ENCODE measurements at regions not wholly inside any gene's neighbourhood (a gene's known extent, or its start where the extent isn't known, plus 50 kb on each side); places are given as distances from the start of the nearest gene placed in this dataset.

- no peak overlapping the region for H3K27ac ChIP-seq (ENCODE audit: insufficient read depth, low read length, poor library complexity, severe bottlenecking)
- no peaks in the 10 kb centered on the region for H3K36me3 Mint-ChIP-seq
- H3K4me3 ChIP-seq (ENCODE audit: low read depth, low read length) = no peak overlapping the region
- H3K36me3 ChIP-seq (ENCODE audit: control insufficient read depth, insufficient read depth, low read length) = no peaks in the 10 kb centered on the region
- no peaks in the 10 kb centered on the region for H3K27me3 ChIP-seq (ENCODE audit: control insufficient read depth, insufficient read depth, low read length)
- H3K4me1 ChIP-seq (ENCODE audit: control insufficient read depth, insufficient read depth, low read length, poor library complexity, severe bottlenecking) = no peaks in the 10 kb centered on the region
- ATAC-seq (ENCODE audit: low read depth in 2 of 2) (no peak), DNase-seq (no peak)
- H3K4me1 Mint-ChIP-seq = no peaks in the 10 kb centered on the region
- H3K27ac Mint-ChIP-seq = no peak overlapping the region
- H3K27me3 Mint-ChIP-seq = peaks cover 20% of the 10 kb centered on the region
- no peak overlapping the region for H3K4me3 Mint-ChIP-seq
- H3K9me3 ChIP-seq (ENCODE audit: control insufficient read depth in 2 of 2, low read length in 2 of 2) = no peaks in the 10 kb centered on the region
- H3K9me3 Mint-ChIP-seq = peaks cover 0 to 8% (median 0%) of the 10 kb centered on the region in 7 donors
Measured at GRCh38 chr9:88818495-88819201, 172.6 kb upstream of the S1PR3 start.

GRCh38 chr9:88819476-88819875, 171.8 kb upstream of the S1PR3 start:
- H3K4me1 Mint-ChIP-seq = no peaks in the 10 kb centered on the region
- ATAC-seq (ENCODE audit: low read depth in 2 of 2) = no peak
- Histone ChIP-seq H3K4me1 (ENCODE audit: control insufficient read depth, insufficient read depth, low read length, poor library complexity, severe bottlenecking) (no peaks in the 10 kb centered on the region), H3K36me3 (ENCODE audit: control insufficient read depth, insufficient read depth, low read length) (no peaks in the 10 kb centered on the region), H3K27me3 (ENCODE audit: control insufficient read depth, insufficient read depth, low read length) (no peaks in the 10 kb centered on the region), H3K9me3 (ENCODE audit: control insufficient read depth in 2 of 2, low read length in 2 of 2) (no peaks in the 10 kb centered on the region), H3K4me3 (ENCODE audit: low read depth, low read length) (no peak overlapping the region), H3K27ac (ENCODE audit: insufficient read depth, low read length, poor library complexity, severe bottlenecking) (no peak overlapping the region)
- H3K27ac Mint-ChIP-seq = no peak overlapping the region
- no peak for DNase-seq
- H3K9me3 Mint-ChIP-seq = peaks cover 0 to 8% (median 0%) of the 10 kb centered on the region in 7 donors
- no peak overlapping the region for H3K4me3 Mint-ChIP-seq
- peaks cover 29% of the 10 kb centered on the region for H3K27me3 Mint-ChIP-seq
- H3K36me3 Mint-ChIP-seq = no peaks in the 10 kb centered on the region

- ATAC-seq (ENCODE audit: low read depth in 2 of 2) = no peak
Measured at GRCh38 chr9:88820055-88820454, 171.2 kb upstream of the S1PR3 start.

GRCh38 chr9:88821033-88821745, 170.1 kb upstream of the S1PR3 start:
- no peak for DNase-seq
- H3K9me3 ChIP-seq (ENCODE audit: control insufficient read depth in 2 of 2, low read length in 2 of 2) = no peaks in the 10 kb centered on the region
- H3K4me3 ChIP-seq (ENCODE audit: low read depth, low read length) = no peak overlapping the region
- Mint-ChIP-seq H3K27ac (no peak overlapping the region), H3K9me3 (peaks cover 0 to 8% (median 0%) of the 10 kb centered on the region in 7 donors), H3K4me3 (no peak overlapping the region), H3K4me1 (no peaks in the 10 kb centered on the region), H3K36me3 (no peaks in the 10 kb centered on the region), H3K27me3 (peaks cover 34% of the 10 kb centered on the region)
- H3K27me3 ChIP-seq (ENCODE audit: control insufficient read depth, insufficient read depth, low read length) = peaks cover 3% of the 10 kb centered on the region
- no peaks in the 10 kb centered on the region for H3K4me1 ChIP-seq (ENCODE audit: control insufficient read depth, insufficient read depth, low read length, poor library complexity, severe bottlenecking)
- no peaks in the 10 kb centered on the region for H3K36me3 ChIP-seq (ENCODE audit: control insufficient read depth, insufficient read depth, low read length)
- H3K27ac ChIP-seq (ENCODE audit: insufficient read depth, low read length, poor library complexity, severe bottlenecking) = no peak overlapping the region
- ATAC-seq (ENCODE audit: low read depth in 2 of 2) = no peak

More at GRCh38 chr9:88820055-88820454, 171.2 kb upstream of the S1PR3 start:
- Histone ChIP-seq H3K27me3 (ENCODE audit: control insufficient read depth, insufficient read depth, low read length) (no peaks in the 10 kb centered on the region), H3K36me3 (ENCODE audit: control insufficient read depth, insufficient read depth, low read length) (no peaks in the 10 kb centered on the region), H3K27ac (ENCODE audit: insufficient read depth, low read length, poor library complexity, severe bottlenecking) (no peak overlapping the region), H3K4me3 (ENCODE audit: low read depth, low read length) (no peak overlapping the region), H3K4me1 (ENCODE audit: control insufficient read depth, insufficient read depth, low read length, poor library complexity, severe bottlenecking) (no peaks in the 10 kb centered on the region), H3K9me3 (ENCODE audit: control insufficient read depth in 2 of 2, low read length in 2 of 2) (no peaks in the 10 kb centered on the region)
- Mint-ChIP-seq H3K9me3 (peaks cover 0 to 8% (median 0%) of the 10 kb centered on the region in 7 donors), H3K36me3 (no peaks in the 10 kb centered on the region), H3K27ac (no peak overlapping the region), H3K27me3 (peaks cover 32% of the 10 kb centered on the region), H3K4me1 (no peaks in the 10 kb centered on the region), H3K4me3 (no peak overlapping the region)
- no peak for DNase-seq

- DNase-seq (no peak), ATAC-seq (ENCODE audit: low read depth in 2 of 2) (no peak)
- H3K4me1 Mint-ChIP-seq = no peaks in the 10 kb centered on the region
- H3K9me3 Mint-ChIP-seq = peaks cover 0 to 8% (median 0%) of the 10 kb centered on the region in 7 donors
- no peaks in the 10 kb centered on the region for H3K4me1 ChIP-seq (ENCODE audit: control insufficient read depth, insufficient read depth, low read length, poor library complexity, severe bottlenecking)
- H3K27ac Mint-ChIP-seq = no peak overlapping the region
- no peak overlapping the region for H3K27ac ChIP-seq (ENCODE audit: insufficient read depth, low read length, poor library complexity, severe bottlenecking)
- H3K4me3 Mint-ChIP-seq = no peak overlapping the region
- peaks cover 7% of the 10 kb centered on the region for H3K27me3 ChIP-seq (ENCODE audit: control insufficient read depth, insufficient read depth, low read length)
- H3K36me3 ChIP-seq (ENCODE audit: control insufficient read depth, insufficient read depth, low read length) = no peaks in the 10 kb centered on the region
- H3K4me3 ChIP-seq (ENCODE audit: low read depth, low read length) = no peak overlapping the region
- H3K27me3 Mint-ChIP-seq = peaks cover 34% of the 10 kb centered on the region
- no peaks in the 10 kb centered on the region for H3K36me3 Mint-ChIP-seq
- H3K9me3 ChIP-seq (ENCODE audit: control insufficient read depth in 2 of 2, low read length in 2 of 2) = no peaks in the 10 kb centered on the region
Measured at GRCh38 chr9:88821746-88822106, 169.5 kb upstream of the S1PR3 start.

- no peaks in the 10 kb centered on the region for H3K9me3 ChIP-seq (ENCODE audit: control insufficient read depth in 2 of 2, low read length in 2 of 2)
- Mint-ChIP-seq H3K4me1 (no peaks in the 10 kb centered on the region), H3K9me3 (peaks cover 0 to 8% (median 0%) of the 10 kb centered on the region in 7 donors), H3K27me3 (peaks cover 58% of the 10 kb centered on the region), H3K27ac (no peak overlapping the region), H3K4me3 (no peak overlapping the region), H3K36me3 (no peaks in the 10 kb centered on the region)
- no peak for ATAC-seq (ENCODE audit: low read depth in 2 of 2)
- peaks cover 19% of the 10 kb centered on the region for H3K27me3 ChIP-seq (ENCODE audit: control insufficient read depth, insufficient read depth, low read length)
- H3K27ac ChIP-seq (ENCODE audit: insufficient read depth, low read length, poor library complexity, severe bottlenecking) = no peak overlapping the region
- no peaks in the 10 kb centered on the region for H3K4me1 ChIP-seq (ENCODE audit: control insufficient read depth, insufficient read depth, low read length, poor library complexity, severe bottlenecking)
- no peak overlapping the region for H3K4me3 ChIP-seq (ENCODE audit: low read depth, low read length)
- H3K36me3 ChIP-seq (ENCODE audit: control insufficient read depth, insufficient read depth, low read length) = no peaks in the 10 kb centered on the region
- no peak for DNase-seq
Measured at GRCh38 chr9:88824711-88825110, 166.6 kb upstream of the S1PR3 start.

GRCh38 chr9:88826181-88826580, 165.1 kb upstream of the S1PR3 start:
- Histone ChIP-seq H3K4me3 (ENCODE audit: low read depth, low read length) (no peak overlapping the region), H3K4me1 (ENCODE audit: control insufficient read depth, insufficient read depth, low read length, poor library complexity, severe bottlenecking) (no peaks in the 10 kb centered on the region), H3K27me3 (ENCODE audit: control insufficient read depth, insufficient read depth, low read length) (peaks cover 27% of the 10 kb centered on the region), H3K36me3 (ENCODE audit: control insufficient read depth, insufficient read depth, low read length) (no peaks in the 10 kb centered on the region), H3K27ac (ENCODE audit: insufficient read depth, low read length, poor library complexity, severe bottlenecking) (no peak overlapping the region), H3K9me3 (ENCODE audit: control insufficient read depth in 2 of 2, low read length in 2 of 2) (no peaks in the 10 kb centered on the region)
- no peak overlapping the region for H3K27ac Mint-ChIP-seq
- no peaks in the 10 kb centered on the region for H3K36me3 Mint-ChIP-seq
- H3K9me3 Mint-ChIP-seq = peaks cover 0 to 7% (median 0%) of the 10 kb centered on the region in 7 donors
- peaks cover 68% of the 10 kb centered on the region for H3K27me3 Mint-ChIP-seq
- H3K4me3 Mint-ChIP-seq = no peak overlapping the region
- H3K4me1 Mint-ChIP-seq = no peaks in the 10 kb centered on the region
- ATAC-seq (ENCODE audit: low read depth in 2 of 2) (no peak), DNase-seq (no peak)

DNA sequence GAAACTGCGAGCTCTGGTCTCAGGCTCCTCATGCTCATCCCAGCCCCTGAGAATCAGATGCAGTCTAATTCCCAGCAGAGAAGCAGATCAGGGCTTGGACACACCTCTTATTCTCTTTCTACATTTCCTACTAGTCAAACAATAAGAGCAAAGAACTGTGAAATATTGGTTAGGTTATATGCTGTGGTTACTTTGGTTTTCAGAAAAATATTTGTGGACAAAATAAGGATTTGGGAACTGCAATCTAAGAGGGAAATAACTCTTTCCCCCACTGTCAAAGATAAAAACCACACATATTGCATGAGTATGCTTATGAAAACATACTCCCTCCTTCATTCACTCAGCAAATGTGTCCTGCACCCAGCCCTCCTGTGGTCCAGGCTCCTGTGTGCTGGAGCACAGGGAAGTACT, 164.5 kb upstream of the S1PR3 start:
- no peak overlapping the region for H3K27ac ChIP-seq (ENCODE audit: insufficient read depth, low read length, poor library complexity, severe bottlenecking)
- H3K9me3 Mint-ChIP-seq = peaks cover 0 to 7% (median 0%) of the 10 kb centered on the region in 7 donors
- peaks cover 0 to under 1% (median 0%) of the 10 kb centered on the region in 4 donors for H3K4me1 Mint-ChIP-seq
- H3K27ac Mint-ChIP-seq = no peak overlapping the region
- ATAC-seq (ENCODE audit: low read depth in 2 of 2) (no peak), DNase-seq (no peak)
- H3K4me3 ChIP-seq (ENCODE audit: low read depth, low read length) = no peak overlapping the region
- H3K27me3 ChIP-seq (ENCODE audit: control insufficient read depth, insufficient read depth, low read length) = peaks cover 33% of the 10 kb centered on the region
- no peaks in the 10 kb centered on the region for H3K4me1 ChIP-seq (ENCODE audit: control insufficient read depth, insufficient read depth, low read length, poor library complexity, severe bottlenecking)
- no peak overlapping the region for H3K4me3 Mint-ChIP-seq
- peaks cover 71% of the 10 kb centered on the region for H3K27me3 Mint-ChIP-seq
- H3K36me3 Mint-ChIP-seq = no peaks in the 10 kb centered on the region
- H3K36me3 ChIP-seq (ENCODE audit: control insufficient read depth, insufficient read depth, low read length) = no peaks in the 10 kb centered on the region
- no peaks in the 10 kb centered on the region for H3K9me3 ChIP-seq (ENCODE audit: control insufficient read depth in 2 of 2, low read length in 2 of 2)

All from CD4-positive, CD25-positive, alpha-beta regulatory T cell (primary cell).